PC-9 (cell line): ENCODE measurements at regions not wholly inside any gene's neighbourhood (a gene's known extent, or its start where the extent isn't known, plus 50 kb on each side); places are given as distances from the start of the nearest gene placed in this dataset.

Source experiments
- BruUV-seq: library from RNA; stranded (reverse); fragments of 400-500 nt; replicated peaks from 2 replicates; lab custom pipeline; 2021; lab: Mats Ljungman, UMichigan
- CTCF ChIA-PET: fragments of 300-600 bp; sonication (Branson Sonifier 250); formaldehyde crosslinking; loops from one replicate; lab custom pipeline; 2022; ENCODE audit warnings: antibody characterized with exemption; lab: Charles Lee
- POLR2A ChIA-PET: fragments of 300-600 bp; sonication (Branson Sonifier 250); formaldehyde crosslinking; loops from one replicate; lab custom pipeline; 2022; ENCODE audit warnings: antibody characterized with exemption; ENCODE audit not compliant: unreplicated experiment; lab: Charles Lee
- DNase-seq, 2 experiments: peaks; one replicate each; pipeline versions ENCODE4 v3.0.0 to v3.0.0-alpha.2; 2015 to 2022; ENCODE audit warnings: mixed read lengths in 1 of 2
- H2AFZ ChIP-seq: fragments of 200-600 bp; sonication (generic); 2 replicates; pipeline ENCODE4 v1.8.1; 2017; ENCODE audit warnings: antibody characterized with exemption
- H3F3A ChIP-seq: fragments of 200-600 bp; sonication (generic); 2 replicates; pipeline ENCODE4 v1.8.1; 2017; ENCODE audit warnings: antibody characterized with exemption, mild to moderate bottlenecking, low read depth; ENCODE audit not compliant: insufficient read depth
- H3K27ac ChIP-seq: fragments of 200-600 bp; sonication (generic); 2 replicates; pipeline ENCODE4 v1.6.1; 2016; ENCODE audit warnings: mixed run types
- H3K27me3 ChIP-seq: fragments of 200-600 bp; sonication (generic); 2 replicates; pipeline ENCODE4 v1.6.1; 2016; ENCODE audit warnings: low read depth, mixed run types; ENCODE audit not compliant: insufficient read depth
- H3K36me3 ChIP-seq: fragments of 200-600 bp; sonication (generic); 2 replicates; pipeline ENCODE4 v1.6.1; 2016; ENCODE audit warnings: low read depth, mixed run types
- H3K4me1 ChIP-seq: fragments of 200-600 bp; sonication (generic); replicated peaks from 2 replicates; pipeline ENCODE4 v1.6.1; 2016; ENCODE audit warnings: mixed run types; ENCODE audit not compliant: insufficient read depth
- H3K4me2 ChIP-seq: fragments of 200-600 bp; sonication (generic); 2 replicates; pipeline ENCODE4 v1.6.1; 2017; ENCODE audit warnings: mixed run types
- H3K4me3 ChIP-seq: fragments of 200-600 bp; sonication (generic); 2 replicates; pipeline ENCODE4 v1.6.1; 2016; ENCODE audit warnings: mixed run types
- H3K79me2 ChIP-seq: fragments of 200-600 bp; sonication (generic); 2 replicates; pipeline ENCODE4 v1.6.1; 2017; ENCODE audit warnings: low read depth, mixed run types
- H3K9me2 ChIP-seq: fragments of 200-600 bp; sonication (generic); 2 replicates; pipeline ENCODE4 v1.8.1; 2017; ENCODE audit warnings: mild to moderate bottlenecking; ENCODE audit not compliant: insufficient read depth
- H3K9me3 ChIP-seq: fragments of 200-600 bp; sonication (generic); 2 replicates; pipeline ENCODE4 v1.8.1; 2016; ENCODE audit warnings: low read depth; ENCODE audit not compliant: insufficient read depth
- H4K20me1 ChIP-seq: fragments of 200-600 bp; sonication (generic); 2 replicates; pipeline ENCODE4 v1.8.1; 2017; ENCODE audit not compliant: insufficient read depth
- EZH2 ChIP-seq: fragments of 200-600 bp; sonication (generic); IDR thresholded peaks from 2 replicates; pipeline ENCODE4 v1.8.0; 2017; ENCODE audit warnings: antibody characterized with exemption, low read depth
- intact Hi-C: fragments of 100-400 bp; cut with micrococcal nuclease; formaldehyde crosslinking; loops from one replicate; pipeline ENCODE4 v1.10.0; 2022; ENCODE audit not compliant: unreplicated experiment
- TF ChIP-seq, protein P1 (sequence below): fragments of 200-600 bp; sonication (generic); conservative IDR thresholded peaks from 2 replicates; pipeline ENCODE4 v1.6.1; 2017; ENCODE audit warnings: mixed run types, antibody characterized with exemption, mild to moderate bottlenecking, moderate library complexity

DNA sequence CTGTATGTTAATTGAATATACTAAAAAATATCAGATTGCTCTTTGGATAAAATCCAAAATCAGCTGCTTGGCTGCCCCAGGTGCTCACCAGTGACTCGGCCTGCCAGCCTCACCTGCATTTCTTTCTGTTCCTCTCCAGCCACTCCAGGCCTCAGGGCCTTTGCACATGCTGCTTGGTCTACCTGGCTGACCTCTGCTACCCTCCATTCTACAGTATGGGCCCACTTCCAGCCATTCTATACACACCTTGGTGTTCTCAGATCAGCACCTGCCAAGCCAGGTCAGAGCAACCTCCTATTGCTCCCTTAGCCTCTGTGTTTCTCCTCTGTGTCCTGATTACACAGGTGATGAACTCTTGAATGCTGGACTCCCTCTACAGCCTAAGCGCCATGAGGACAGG lies 106.6 kb upstream of the TWIST2 start:
- Histone ChIP-seq H3K79me2 (no peaks in the 10 kb centered on the region), H3K4me2 (no peak overlapping the region), H3K9me2 (no peaks in the 10 kb centered on the region), H3K4me3 (no peak overlapping the region), H3K4me1 (no peaks in the 10 kb centered on the region), H3K27ac (no peak overlapping the region), H3K27me3 (peaks cover 95% of the 10 kb centered on the region), H3K36me3 (no peaks in the 10 kb centered on the region), H3F3A (no peaks in the 10 kb centered on the region), H3K9me3 (no peaks in the 10 kb centered on the region), H4K20me1 (no peaks in the 10 kb centered on the region), H2AFZ (no peak overlapping the region)
- CTCF ChIA-PET, result no interaction called here
- POLR2A ChIA-PET, result no interaction called here
- intact Hi-C loops, result no loop called here
- DNase-seq, result no peak
- BruUV-seq, result no TSS peak
- TF ChIP-seq, protein P1, sequence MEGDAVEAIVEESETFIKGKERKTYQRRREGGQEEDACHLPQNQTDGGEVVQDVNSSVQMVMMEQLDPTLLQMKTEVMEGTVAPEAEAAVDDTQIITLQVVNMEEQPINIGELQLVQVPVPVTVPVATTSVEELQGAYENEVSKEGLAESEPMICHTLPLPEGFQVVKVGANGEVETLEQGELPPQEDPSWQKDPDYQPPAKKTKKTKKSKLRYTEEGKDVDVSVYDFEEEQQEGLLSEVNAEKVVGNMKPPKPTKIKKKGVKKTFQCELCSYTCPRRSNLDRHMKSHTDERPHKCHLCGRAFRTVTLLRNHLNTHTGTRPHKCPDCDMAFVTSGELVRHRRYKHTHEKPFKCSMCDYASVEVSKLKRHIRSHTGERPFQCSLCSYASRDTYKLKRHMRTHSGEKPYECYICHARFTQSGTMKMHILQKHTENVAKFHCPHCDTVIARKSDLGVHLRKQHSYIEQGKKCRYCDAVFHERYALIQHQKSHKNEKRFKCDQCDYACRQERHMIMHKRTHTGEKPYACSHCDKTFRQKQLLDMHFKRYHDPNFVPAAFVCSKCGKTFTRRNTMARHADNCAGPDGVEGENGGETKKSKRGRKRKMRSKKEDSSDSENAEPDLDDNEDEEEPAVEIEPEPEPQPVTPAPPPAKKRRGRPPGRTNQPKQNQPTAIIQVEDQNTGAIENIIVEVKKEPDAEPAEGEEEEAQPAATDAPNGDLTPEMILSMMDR, result no peak
- no peak for TF ChIP-seq EZH2

DNA sequence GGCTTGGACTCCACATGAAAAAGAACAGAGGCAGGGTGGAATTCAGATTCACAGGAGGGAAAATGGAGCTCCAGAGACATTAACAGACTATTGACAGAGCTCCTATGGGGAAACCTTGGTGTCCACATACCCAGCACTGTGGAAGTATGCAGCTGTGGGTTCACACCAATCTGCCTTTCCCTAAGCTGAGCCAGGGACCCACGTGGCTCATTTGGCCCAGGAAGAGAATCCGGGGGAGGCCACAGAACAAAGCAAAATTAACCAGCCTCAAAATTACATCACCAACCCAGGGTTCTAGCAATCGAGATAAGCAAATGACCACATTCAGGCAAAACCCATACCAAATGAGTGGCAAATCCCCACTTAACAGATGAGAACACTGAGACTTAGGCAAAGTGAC lies 105.8 kb upstream of the TWIST2 start:
- Histone ChIP-seq H3K4me3 (no peak overlapping the region), H3K27me3 (peaks cover 94% of the 10 kb centered on the region), H3K9me2 (no peaks in the 10 kb centered on the region), H3K36me3 (no peaks in the 10 kb centered on the region), H3K79me2 (no peaks in the 10 kb centered on the region), H3F3A (no peaks in the 10 kb centered on the region), H3K27ac (no peak overlapping the region), H3K4me1 (no peaks in the 10 kb centered on the region), H4K20me1 (no peaks in the 10 kb centered on the region), H3K4me2 (no peak overlapping the region), H2AFZ (no peak overlapping the region), H3K9me3 (no peaks in the 10 kb centered on the region)
- CTCF ChIA-PET, result no interaction called here
- no TSS peak for BruUV-seq
- POLR2A ChIA-PET, result interaction anchor here (0.7 kb wide), 1 partner anchor 180 kb away, joined by 3 read pairs; no protein-coding TSS in a partner anchor
- no peak for TF ChIP-seq EZH2
- TF ChIP-seq, protein P1, result no peak
- intact Hi-C loops, result no loop called here
- DNase-seq, result no peak

DNA sequence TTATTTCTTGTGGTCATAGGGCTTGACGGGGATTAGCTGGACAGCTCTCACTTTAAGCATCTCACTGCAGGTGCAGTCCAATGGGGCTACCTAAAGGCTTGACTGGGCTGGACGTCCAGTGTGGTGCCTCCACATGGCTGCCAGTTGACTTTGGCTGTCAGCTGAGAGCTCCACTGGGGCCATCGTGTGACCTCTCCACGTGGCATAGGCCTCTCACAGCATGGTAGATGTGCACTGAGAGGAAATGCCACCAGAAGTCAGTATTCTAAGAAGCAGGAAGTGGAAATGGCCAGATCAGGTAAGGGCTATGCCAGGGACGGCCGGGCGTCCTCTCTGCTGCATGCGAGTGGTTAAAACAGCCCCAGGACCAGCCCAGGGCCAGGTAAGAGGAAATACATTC lies 105.2 kb upstream of the TWIST2 start:
- no peaks in the 10 kb centered on the region for H3K4me1 ChIP-seq
- no peak overlapping the region for H3K4me3 ChIP-seq
- no peaks in the 10 kb centered on the region for H3K9me3 ChIP-seq
- intact Hi-C loops, result no loop called here
- ChIA-PET POLR2A (interaction anchor here (0.7 kb wide), 1 partner anchor 180 kb away, joined by 3 read pairs; no protein-coding TSS in a partner anchor), CTCF (no interaction called here)
- H3K9me2 ChIP-seq, result no peaks in the 10 kb centered on the region
- DNase-seq, result no peak
- H3F3A ChIP-seq, result 0 out of 2 replicates have a peak, but pooled peaks cover 2% of the 10 kb centered on the region
- H3K4me2 ChIP-seq, result no peak overlapping the region
- H3K79me2 ChIP-seq, result no peaks in the 10 kb centered on the region
- H3K27me3 ChIP-seq, result peaks cover 88% of the 10 kb centered on the region
- H2AFZ ChIP-seq, result no peak overlapping the region
- TF ChIP-seq EZH2, result no peak
- TF ChIP-seq, protein P1, result no peak
- BruUV-seq, result no TSS peak
- H4K20me1 ChIP-seq, result no peaks in the 10 kb centered on the region
- H3K36me3 ChIP-seq, result no peaks in the 10 kb centered on the region
- H3K27ac ChIP-seq, result no peak overlapping the region
